GM12878 (cell line): ENCODE measurements at regions not wholly inside any gene's neighbourhood (a gene's known extent, or its start where the extent isn't known, plus 50 kb on each side); places are given as distances from the start of the nearest gene placed in this dataset.

ENCODE experiments used
- ATAC-seq: fragments of 200-7000 bp; cut with Tn5 transposase; 3 replicates; pipeline ENCODE4 v1.9.1; 2020; ENCODE audit warnings: mild to moderate bottlenecking, moderate library complexity
- BruUV-seq: library from RNA; stranded (reverse); fragments of 400-500 nt; replicated peaks from 2 replicates; lab custom pipeline; 2021; lab: Mats Ljungman, UMichigan
- CTCF ChIA-PET: fragments of 300-600 bp; sonication (Branson Sonifier 250); formaldehyde crosslinking; extraction: SDS; loops from one replicate; lab custom pipeline; 2021; ENCODE audit warnings: inconsistent platforms; lab: Yijun Ruan, JAX
- POLR2A ChIA-PET: fragments of 350-600 bp; formaldehyde crosslinking; extraction: SDS; loops from one replicate; lab custom pipeline; 2021; ENCODE audit warnings: inconsistent platforms; lab: Charles Lee
- RAD21 ChIA-PET: fragments of 300-600 bp; sonication (Branson Sonifier 250); formaldehyde crosslinking; loops from one replicate; lab custom pipeline; 2023; ENCODE audit warnings: antibody characterized with exemption; ENCODE audit not compliant: unreplicated experiment; lab: Charles Lee
- SMC1A ChIA-PET: fragments of 300-600 bp; sonication (Branson Sonifier 250); formaldehyde crosslinking; loops from one replicate; lab custom pipeline; 2023; ENCODE audit not compliant: unreplicated experiment, uncharacterized antibody; lab: Charles Lee
- DNase-seq: peaks from one replicate; pipeline ENCODE4 v3.0.0-alpha.2; 2011; ENCODE audit warnings: low read depth, low spot score
- FAIRE-seq: peaks from 3 replicates; lab custom pipeline; 2011; peaks lifted over from hg19 to GRCh38; lab: Jason Lieb, UNC
- H2AFZ ChIP-seq: 2 replicates; pipeline ENCODE4 v1.6.0; 2011; ENCODE audit warnings: low read depth, low read length, control low read depth; ENCODE audit not compliant: control insufficient read depth
- H3K27ac ChIP-seq: 2 replicates; pipeline ENCODE4 v1.5.1; 2011; ENCODE audit warnings: control low read depth; ENCODE audit not compliant: control insufficient read depth, insufficient read depth
- H3K27me3 ChIP-seq, 2 experiments: replicated peaks in 1 of 2; 2 replicates each; pipeline versions ENCODE4 v1.6.0 to v1.6.1; 2011; ENCODE audit warnings: low read length in 1 of 2; ENCODE audit not compliant: control insufficient read depth in 2 of 2, insufficient read depth in 2 of 2
- H3K36me3 ChIP-seq, 2 experiments: 2 replicates each; pipeline ENCODE4 v1.5.1; 2011; ENCODE audit warnings: low read length in 1 of 2; ENCODE audit not compliant: control insufficient read depth in 2 of 2, insufficient read depth in 2 of 2
- H3K4me1 ChIP-seq: 2 replicates; pipeline ENCODE4 v1.6.1; 2011; ENCODE audit warnings: mild to moderate bottlenecking, low read length, moderate library complexity, mixed read lengths; ENCODE audit not compliant: control insufficient read depth, insufficient read depth
- H3K4me2 ChIP-seq: 2 replicates; pipeline ENCODE4 v1.6.0; 2011; ENCODE audit warnings: control low read depth; ENCODE audit not compliant: control insufficient read depth, insufficient read depth
- H3K4me3 ChIP-seq: fragments of 200-600 bp; sonication (generic); 2 replicates; pipeline ENCODE4 v1.5.1; 2016
- H3K79me2 ChIP-seq: 2 replicates; pipeline ENCODE4 v1.6.0; 2011; ENCODE audit warnings: low read length; ENCODE audit not compliant: control insufficient read depth, insufficient read depth
- H3K9ac ChIP-seq: 2 replicates; pipeline ENCODE4 v1.8.0; 2011; ENCODE audit warnings: low read length, control low read depth, mixed read lengths; ENCODE audit not compliant: control insufficient read depth, insufficient read depth
- H3K9me3 ChIP-seq: replicated peaks from 3 replicates; pipeline ENCODE4 v1.5.1; 2011; ENCODE audit warnings: mild to moderate bottlenecking, low read length; ENCODE audit not compliant: control insufficient read depth, insufficient read depth
- H4K20me1 ChIP-seq: 2 replicates; pipeline ENCODE4 v1.6.0; 2011; ENCODE audit not compliant: control insufficient read depth, insufficient read depth
- ATF7 ChIP-seq: fragments of 450-650 bp; IDR thresholded peaks from 2 replicates; pipeline ENCODE4 v1.6.1; 2016; ENCODE audit warnings: low read depth, mild to moderate bottlenecking
- CBFB ChIP-seq: IDR thresholded peaks from 2 replicates; pipeline ENCODE4 v1.6.1; 2016; ENCODE audit warnings: antibody characterized with exemption, low read depth
- DPF2 ChIP-seq: fragments of 450-650 bp; IDR thresholded peaks from 2 replicates; pipeline ENCODE4 v1.6.1; 2017; ENCODE audit warnings: mild to moderate bottlenecking
- EED ChIP-seq: sonication (generic); IDR thresholded peaks from 2 replicates; pipeline ENCODE4 v1.6.1; 2016; ENCODE audit warnings: antibody characterized with exemption, low read depth
- HDAC6 ChIP-seq: fragments of 200-600 bp; sonication (generic); IDR thresholded peaks from one replicate; pipeline ENCODE4 v1.8.0; 2017; ENCODE audit warnings: antibody characterized with exemption; ENCODE audit not compliant: unreplicated experiment
- IKZF2 ChIP-seq, 2 experiments: fragments of 450-650 bp; IDR thresholded peaks; 2 replicates each; pipeline ENCODE4 v1.6.1; 2017; ENCODE audit warnings: mild to moderate bottlenecking in 2 of 2, moderate library complexity in 2 of 2
- JUNB ChIP-seq: IDR thresholded peaks from 2 replicates; pipeline ENCODE4 v1.6.1; 2016; ENCODE audit warnings: antibody characterized with exemption, mild to moderate bottlenecking
- KAT2A ChIP-seq: conservative IDR thresholded peaks from 2 replicates; pipeline ENCODE4 v1.6.1; 2011; ENCODE audit warnings: low read depth, low read length; ENCODE audit not compliant: control insufficient read depth
- MEF2A ChIP-seq: IDR thresholded peaks from 2 replicates; pipeline ENCODE4 v1.6.1; 2011; ENCODE audit warnings: low read depth, mild to moderate bottlenecking, low read length, moderate library complexity; ENCODE audit not compliant: insufficient read depth
- MEF2B ChIP-seq: fragments of 450-650 bp; IDR thresholded peaks from 2 replicates; pipeline ENCODE4 v1.6.1; 2018; ENCODE audit warnings: mild to moderate bottlenecking, moderate library complexity; ENCODE audit not compliant: partially characterized antibody, poor library complexity, severe bottlenecking
- NFIC ChIP-seq: IDR thresholded peaks from 2 replicates; pipeline ENCODE4 v1.6.1; 2012; ENCODE audit warnings: low read depth, mild to moderate bottlenecking, inconsistent platforms, low read length, moderate library complexity
- RAD21 ChIP-seq: IDR thresholded peaks from 2 replicates; pipeline ENCODE4 v1.6.1; 2011; ENCODE audit warnings: mild to moderate bottlenecking, low read depth, low read length, moderate library complexity; ENCODE audit not compliant: insufficient read depth
- RUNX3 ChIP-seq: IDR thresholded peaks from 2 replicates; pipeline ENCODE4 v1.6.1; 2012; ENCODE audit warnings: low read length, inconsistent platforms
- SMAD5 ChIP-seq: IDR thresholded peaks from 2 replicates; pipeline ENCODE4 v1.6.1; 2016; ENCODE audit warnings: antibody characterized with exemption, low read depth
- SPI1 ChIP-seq: IDR thresholded peaks from 2 replicates; pipeline ENCODE4 v1.6.1; 2011; ENCODE audit warnings: low read depth, mild to moderate bottlenecking, low read length, moderate library complexity, borderline replicate concordance; ENCODE audit not compliant: insufficient read depth
- WRNIP1 ChIP-seq: IDR thresholded peaks from 2 replicates; pipeline ENCODE4 v1.6.1; 2011; ENCODE audit warnings: low read depth, low read length, improper control_type of control experiment, borderline replicate concordance
- ZBED1 ChIP-seq: IDR thresholded peaks from 2 replicates; pipeline ENCODE4 v1.6.1; 2016; ENCODE audit warnings: borderline replicate concordance
- WGBS: methylation state at CpG from one replicate; pipeline ENCODE4 v1.1.6; 2016; ENCODE audit warnings: low lambda C conversion rate; ENCODE audit not compliant: insufficient replicate concordance, insufficient coverage; ENCODE audit errors: missing lambda C conversion rate; 5-methylcytosine and 5-hydroxymethylcytosine counted together
- in situ Hi-C: fragments of 300-500 bp; cut with MboI; formaldehyde crosslinking; loops from 9 replicates; pipeline ENCODE4 v1.14.3; 2018; ENCODE audit warnings: mixed read lengths
- intact Hi-C: fragments of 100-400 bp; cut with micrococcal nuclease; formaldehyde crosslinking; loops from one replicate; pipeline ENCODE4 v1.14.2; 2022; ENCODE audit not compliant: unreplicated experiment
- TF ChIP-seq, protein P1 (sequence below): IDR thresholded peaks from 2 replicates; pipeline ENCODE4 v1.6.1; 2011; ENCODE audit warnings: borderline replicate concordance, low read depth, mild to moderate bottlenecking, moderate library complexity, low read length; ENCODE audit not compliant: insufficient read depth, poor library complexity, severe bottlenecking

DNA sequence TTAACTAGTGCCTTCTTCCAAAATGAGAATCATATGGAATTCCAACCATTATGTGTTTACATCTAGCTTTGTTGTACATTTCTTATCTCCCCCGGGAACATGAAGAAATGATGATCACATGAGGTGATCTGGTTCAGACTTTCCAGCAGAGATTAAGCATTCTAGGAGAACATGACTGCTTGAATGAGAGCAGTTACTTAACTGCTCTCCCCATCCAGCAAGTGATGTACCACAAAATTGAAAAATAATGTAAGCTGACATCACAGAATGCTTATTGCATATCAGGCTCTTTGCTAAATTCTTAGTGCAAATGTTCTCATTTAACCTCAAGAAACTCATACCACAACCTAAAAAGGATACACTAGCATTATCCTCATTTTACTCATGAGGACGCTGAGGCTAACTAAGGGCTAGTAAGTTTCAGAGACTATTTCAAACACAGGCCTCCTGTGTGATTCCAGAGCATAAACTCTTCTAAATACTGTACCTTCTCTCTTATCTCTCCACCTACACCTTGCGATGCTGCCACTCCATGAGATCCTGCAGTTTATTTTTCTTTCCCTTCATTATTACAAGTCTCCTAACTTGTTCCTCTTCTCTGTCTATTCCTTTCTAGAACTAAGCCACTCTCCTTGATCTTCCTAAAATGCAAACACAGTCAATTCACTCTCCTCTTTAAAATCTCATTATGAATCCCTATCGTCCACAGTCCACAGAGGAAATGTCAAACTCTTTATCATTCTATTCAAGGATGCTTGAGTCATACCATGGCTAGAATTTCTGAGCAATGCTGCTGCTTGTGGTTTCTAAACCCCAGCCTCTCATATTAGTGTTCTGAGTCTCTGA, 1224.8 kb upstream of the ZEB2 start (continued):
- TF ChIP-seq, protein P1, sequence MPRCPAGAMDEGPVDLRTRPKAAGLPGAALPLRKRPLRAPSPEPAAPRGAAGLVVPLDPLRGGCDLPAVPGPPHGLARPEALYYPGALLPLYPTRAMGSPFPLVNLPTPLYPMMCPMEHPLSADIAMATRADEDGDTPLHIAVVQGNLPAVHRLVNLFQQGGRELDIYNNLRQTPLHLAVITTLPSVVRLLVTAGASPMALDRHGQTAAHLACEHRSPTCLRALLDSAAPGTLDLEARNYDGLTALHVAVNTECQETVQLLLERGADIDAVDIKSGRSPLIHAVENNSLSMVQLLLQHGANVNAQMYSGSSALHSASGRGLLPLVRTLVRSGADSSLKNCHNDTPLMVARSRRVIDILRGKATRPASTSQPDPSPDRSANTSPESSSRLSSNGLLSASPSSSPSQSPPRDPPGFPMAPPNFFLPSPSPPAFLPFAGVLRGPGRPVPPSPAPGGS, result peak; percentile 29
- TF ChIP-seq DPF2, result no peak
- TF ChIP-seq CBFB, result 0 out of 2 replicates have a peak, but pooled peaks have one; percentile 53
- peak; percentile 87 for TF ChIP-seq NFIC
- TF ChIP-seq RAD21, result peak; percentile 20; the same call in 1 of the 2 replicates
- TF ChIP-seq JUNB, result peak; percentile 74
- TF ChIP-seq WRNIP1, result no peak
- TF ChIP-seq EED, result 0 out of 2 replicates have a peak, but pooled peaks have one; percentile 41
- peak; percentile 68; the same call in 1 of the 2 replicates for TF ChIP-seq ZBED1

DNA sequence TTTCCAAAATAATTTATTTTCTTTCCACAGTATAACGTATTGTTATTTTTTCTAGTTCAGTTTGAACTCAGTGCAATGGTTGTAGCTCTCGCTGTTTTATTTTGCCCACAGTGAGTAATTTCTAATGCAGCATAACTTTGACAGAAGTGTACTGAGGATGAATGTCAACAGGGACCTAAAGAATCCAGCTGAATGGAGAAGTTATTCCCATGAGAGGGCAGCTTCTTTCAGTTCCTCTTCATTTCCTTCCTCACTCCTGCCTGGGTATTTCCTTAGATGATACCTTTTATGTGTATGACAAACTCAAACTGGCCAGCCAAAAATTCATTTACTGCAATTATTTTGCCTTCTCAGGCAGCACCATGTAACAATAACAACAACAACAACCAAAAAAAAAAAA, 1223.1 kb upstream of the ZEB2 start:
- H2AFZ ChIP-seq, result no peak overlapping the region
- no TSS peak for BruUV-seq
- H3K4me1 ChIP-seq, result 0 out of 2 replicates have a peak, but pooled peaks cover 2% of the 10 kb centered on the region
- H3K27ac ChIP-seq, result no peak overlapping the region
- H3K4me2 ChIP-seq, result no peak overlapping the region
- in situ Hi-C loops, result no loop called here
- no peaks in the 10 kb centered on the region for H3K36me3 ChIP-seq
- ChIA-PET SMC1A (no interaction called here), RAD21 (no interaction called here), CTCF (interaction anchor here (0.6 kb wide), 1 partner anchor 110 kb away, joined by 3 read pairs; no protein-coding TSS in a partner anchor), POLR2A (interaction anchor here (0.6 kb wide), 1 partner anchor 276 kb away, joined by 4 read pairs; no protein-coding TSS in a partner anchor)
- no peaks in the 10 kb centered on the region for H3K27me3 ChIP-seq
- no peaks in the 10 kb centered on the region for H3K9me3 ChIP-seq
- no peak overlapping the region for H3K9ac ChIP-seq
- H3K79me2 ChIP-seq, result no peaks in the 10 kb centered on the region
- ATAC-seq (no peak; the same call in 2 of the 3 replicates), DNase-seq (no peak), FAIRE-seq (no peak)
- no peak overlapping the region for H3K4me3 ChIP-seq
- TF ChIP-seq ATF7, result no peak
- no peak for TF ChIP-seq RUNX3
- 0 out of 4 replicates have a peak, but pooled peaks have one; percentile 15 to 45 for TF ChIP-seq IKZF2 (IDR thresholded peaks at IDR 0.05)
- no peak for TF ChIP-seq MEF2A
- TF ChIP-seq HDAC6, result no peak
- TF ChIP-seq SMAD5, result no peak
- TF ChIP-seq KAT2A, result no peak
- TF ChIP-seq SPI1, result peak; percentile 50; the same call in 1 of the 2 replicates
- TF ChIP-seq MEF2B, result peak; percentile 38
- H4K20me1 ChIP-seq, result no peaks in the 10 kb centered on the region
- WGBS, result 60% methylated on average over 2 of the region's 2 CpGs
- intact Hi-C loops, result no loop called here
